ENCODE measurements at regions not wholly inside any gene's neighbourhood (a gene's known extent, or its start where the extent isn't known, plus 50 kb on each side); places are given as distances from the start of the nearest gene placed in this dataset.

DNA sequence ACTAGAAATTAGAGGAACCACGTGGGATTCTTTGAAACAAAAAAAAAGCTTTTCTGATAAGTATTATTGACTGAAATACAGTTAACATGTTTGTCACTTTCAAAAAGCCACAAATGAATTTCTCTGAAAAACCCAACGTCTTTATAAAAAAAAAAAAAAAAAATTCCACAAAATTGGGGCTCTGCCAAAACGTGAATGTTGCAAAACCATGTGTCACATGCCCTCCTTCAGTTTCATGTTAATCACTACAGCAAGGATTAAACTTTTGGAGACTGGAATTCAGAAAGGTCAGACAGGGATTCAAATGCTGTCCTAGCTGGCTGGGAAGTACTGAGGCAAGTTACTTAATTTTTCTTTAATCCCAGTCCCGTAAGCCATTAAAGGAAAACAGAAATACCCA lies 278.0 kb upstream of the KLF14 start:
- TF ChIP-seq, protein P1, sequence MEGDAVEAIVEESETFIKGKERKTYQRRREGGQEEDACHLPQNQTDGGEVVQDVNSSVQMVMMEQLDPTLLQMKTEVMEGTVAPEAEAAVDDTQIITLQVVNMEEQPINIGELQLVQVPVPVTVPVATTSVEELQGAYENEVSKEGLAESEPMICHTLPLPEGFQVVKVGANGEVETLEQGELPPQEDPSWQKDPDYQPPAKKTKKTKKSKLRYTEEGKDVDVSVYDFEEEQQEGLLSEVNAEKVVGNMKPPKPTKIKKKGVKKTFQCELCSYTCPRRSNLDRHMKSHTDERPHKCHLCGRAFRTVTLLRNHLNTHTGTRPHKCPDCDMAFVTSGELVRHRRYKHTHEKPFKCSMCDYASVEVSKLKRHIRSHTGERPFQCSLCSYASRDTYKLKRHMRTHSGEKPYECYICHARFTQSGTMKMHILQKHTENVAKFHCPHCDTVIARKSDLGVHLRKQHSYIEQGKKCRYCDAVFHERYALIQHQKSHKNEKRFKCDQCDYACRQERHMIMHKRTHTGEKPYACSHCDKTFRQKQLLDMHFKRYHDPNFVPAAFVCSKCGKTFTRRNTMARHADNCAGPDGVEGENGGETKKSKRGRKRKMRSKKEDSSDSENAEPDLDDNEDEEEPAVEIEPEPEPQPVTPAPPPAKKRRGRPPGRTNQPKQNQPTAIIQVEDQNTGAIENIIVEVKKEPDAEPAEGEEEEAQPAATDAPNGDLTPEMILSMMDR (conservative IDR thresholded peaks at IDR 0.05; ENCODE audit: low read depth, low read length) = no peak
- no peak for TF ChIP-seq EZH2 (IDR thresholded peaks at IDR 0.05; ENCODE audit: borderline replicate concordance, low read depth, low read length, poor library complexity, severe bottlenecking)

Measured in A673 (cell line).